H1 (cell line): ENCODE measurements at regions not wholly inside any gene's neighbourhood (a gene's known extent, or its start where the extent isn't known, plus 50 kb on each side); places are given as distances from the start of the nearest gene placed in this dataset.

Source experiments
- EP300 ChIP-seq, 2 experiments: IDR thresholded peaks; 1 replicate in 1 of 2; 2 replicates in 1 of 2; pipeline ENCODE4 v1.6.1; 2011 to 2012; ENCODE audit warnings: low read depth in 2 of 2, low read length in 2 of 2, mild to moderate bottlenecking in 2 of 2, borderline replicate concordance in 1 of 2, inconsistent platforms in 1 of 2, moderate library complexity in 1 of 2
- TEAD4 ChIP-seq: IDR thresholded peaks from 2 replicates; pipeline ENCODE4 v1.6.1; 2012; ENCODE audit warnings: low read depth, low read length, inconsistent platforms, mixed read lengths

DNA sequence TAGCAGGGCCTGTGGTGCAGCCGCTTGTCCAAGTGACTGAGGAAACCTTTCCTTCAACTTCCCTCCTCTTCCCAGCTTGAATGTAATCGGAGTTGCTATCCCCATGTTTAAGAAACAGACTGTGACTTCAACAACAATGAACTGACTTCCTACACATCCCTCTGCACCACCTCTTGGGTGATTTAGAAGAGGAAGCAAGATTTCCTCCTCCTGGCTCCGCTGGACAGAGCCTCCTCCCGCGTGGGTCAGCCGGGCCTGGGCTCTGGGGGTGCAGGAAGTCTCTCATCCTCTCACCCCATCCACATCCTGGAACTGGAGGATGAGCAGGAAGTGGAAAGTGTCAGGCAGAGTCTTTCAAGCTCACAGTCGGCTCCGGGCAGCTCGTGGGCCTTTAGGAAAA is 84.3 kb downstream of the GATA6 start:
- no peak for TF ChIP-seq TEAD4
- TF ChIP-seq EP300 (IDR thresholded peaks at IDR 0.05; ENCODE audit: borderline replicate concordance in 1 of 2, low read depth in 2 of 2, low read length in 2 of 2), result no peak
